IMR-90 (cell line): ENCODE measurements at regions not wholly inside any gene's neighbourhood (a gene's known extent, or its start where the extent isn't known, plus 50 kb on each side); places are given as distances from the start of the nearest gene placed in this dataset.

Source experiments
- ATAC-seq: fragments of 200-7000 bp; cut with Tn5 transposase; 2 replicates; pipeline ENCODE4 v1.9.1; 2020; ENCODE audit warnings: low read depth, mild to moderate bottlenecking, moderate library complexity
- BruUV-seq: library from RNA; stranded (reverse); fragments of 400-500 nt; replicated peaks from 2 replicates; lab custom pipeline; 2021; lab: Mats Ljungman, UMichigan
- CTCF ChIA-PET: fragments of 300-600 bp; formaldehyde crosslinking; extraction: SDS; loops from one replicate; lab custom pipeline; 2021; ENCODE audit warnings: antibody characterized with exemption; lab: Yijun Ruan, JAX
- POLR2A ChIA-PET: fragments of 300-600 bp; sonication (Branson Sonifier 250); formaldehyde crosslinking; loops from one replicate; lab custom pipeline; 2022; ENCODE audit warnings: antibody characterized with exemption; ENCODE audit not compliant: unreplicated experiment; lab: Charles Lee
- DNase-seq: peaks from one replicate; pipeline ENCODE4 v3.0.0; 2013
- H2AFZ ChIP-seq: replicated peaks from 2 replicates; pipeline ENCODE3; 2013; ENCODE audit warnings: low read length, mild to moderate bottlenecking; ENCODE audit not compliant: poor library complexity
- H2AK5ac ChIP-seq: 2 replicates; pipeline ENCODE4 v1.6.1; 2013; ENCODE audit warnings: low read depth, low read length, inconsistent platforms
- H2AK9ac ChIP-seq: replicated peaks from 2 replicates; pipeline ENCODE3; 2013; ENCODE audit warnings: mild to moderate bottlenecking, low read depth, low read length, moderate library complexity; ENCODE audit not compliant: poor library complexity
- H2BK120ac ChIP-seq: 2 replicates; pipeline ENCODE4 v1.6.1; 2013; ENCODE audit warnings: low read depth, low read length, inconsistent platforms
- H2BK15ac ChIP-seq: 3 replicates; pipeline ENCODE4 v1.6.1; 2013; ENCODE audit warnings: low read depth, low read length, inconsistent platforms
- H2BK20ac ChIP-seq: 2 replicates; pipeline ENCODE4 v1.6.1; 2013; ENCODE audit warnings: low read depth, mild to moderate bottlenecking, inconsistent platforms, low read length, moderate library complexity
- H2BK5ac ChIP-seq: 2 replicates; pipeline ENCODE4 v1.6.1; 2013; ENCODE audit warnings: mild to moderate bottlenecking, low read depth, low read length, inconsistent platforms; ENCODE audit not compliant: poor library complexity, severe bottlenecking
- H3K14ac ChIP-seq: replicated peaks from 2 replicates; pipeline ENCODE4 v1.6.1; 2013; ENCODE audit warnings: low read depth, low read length, inconsistent platforms
- H3K18ac ChIP-seq: 2 replicates; pipeline ENCODE4 v1.6.1; 2013; ENCODE audit warnings: low read depth, low read length, control low read depth
- H3K23ac ChIP-seq: 2 replicates; pipeline ENCODE4 v1.6.1; 2013; ENCODE audit warnings: low read depth, low read length, inconsistent platforms
- H3K27ac ChIP-seq: 2 replicates; pipeline ENCODE4 v1.5.1; 2013; ENCODE audit warnings: mild to moderate bottlenecking, control low read depth, low read length; ENCODE audit not compliant: insufficient read depth
- H3K27me3 ChIP-seq: 2 replicates; pipeline ENCODE4 v1.6.1; 2013; ENCODE audit warnings: low read length; ENCODE audit not compliant: control insufficient read depth, insufficient read depth
- H3K36me3 ChIP-seq: 2 replicates; pipeline ENCODE4 v1.6.1; 2013; ENCODE audit warnings: low read length, mixed read lengths; ENCODE audit not compliant: control insufficient read depth, insufficient read depth
- H3K4ac ChIP-seq: 2 replicates; pipeline ENCODE4 v1.6.1; 2013; ENCODE audit warnings: low read depth, low read length, inconsistent platforms
- H3K4me1 ChIP-seq: 2 replicates; pipeline ENCODE4 v1.6.1; 2013; ENCODE audit warnings: low read length, mixed read lengths; ENCODE audit not compliant: control insufficient read depth, insufficient read depth
- H3K4me2 ChIP-seq: 2 replicates; pipeline ENCODE4 v1.6.1; 2013; ENCODE audit warnings: low read depth, mild to moderate bottlenecking, control low read depth, low read length, moderate library complexity
- H3K4me3 ChIP-seq: 2 replicates; pipeline ENCODE4 v1.5.1; 2013; ENCODE audit warnings: low read depth, mild to moderate bottlenecking, control low read depth, low read length, moderate library complexity; ENCODE audit not compliant: insufficient read depth
- H3K56ac ChIP-seq: 2 replicates; pipeline ENCODE4 v1.6.1; 2013; ENCODE audit warnings: low read length, inconsistent platforms; ENCODE audit not compliant: insufficient read depth; ENCODE audit errors: extremely low read depth
- H3K79me1 ChIP-seq, 2 experiments: 2 replicates each; pipeline ENCODE4 v1.6.1; 2013; ENCODE audit warnings: low read length in 2 of 2, inconsistent platforms in 1 of 2, low read depth in 1 of 2
- H3K9ac ChIP-seq: 2 replicates; pipeline ENCODE4 v1.6.1; 2013; ENCODE audit warnings: low read depth, low read length, control low read depth
- H3K9me1 ChIP-seq: 2 replicates; pipeline ENCODE4 v1.6.1; 2013; ENCODE audit warnings: low read length, inconsistent platforms; ENCODE audit not compliant: insufficient read depth
- H3K9me3 ChIP-seq: 2 replicates; pipeline ENCODE4 v1.6.1; 2013; ENCODE audit warnings: low read length; ENCODE audit not compliant: control insufficient read depth, insufficient read depth
- H4K20me1 ChIP-seq: 2 replicates; pipeline ENCODE4 v1.6.1; 2013; ENCODE audit warnings: low read length, inconsistent platforms; ENCODE audit not compliant: insufficient read depth
- H4K5ac ChIP-seq: 2 replicates; pipeline ENCODE4 v1.6.1; 2013; ENCODE audit warnings: mild to moderate bottlenecking, low read depth, low read length, control low read depth
- H4K8ac ChIP-seq, 2 experiments: 2 replicates each; pipeline ENCODE4 v1.6.1; 2013; ENCODE audit warnings: low read depth in 2 of 2, low read length in 2 of 2, control low read depth in 1 of 2, inconsistent platforms in 1 of 2
- H4K91ac ChIP-seq: 2 replicates; pipeline ENCODE4 v1.6.1; 2013; ENCODE audit warnings: low read depth, low read length, inconsistent platforms; ENCODE audit not compliant: insufficient read depth
- BHLHE40 ChIP-seq: fragments of 150-350 bp; IDR thresholded peaks from 2 replicates; pipeline ENCODE4 v1.6.1; 2016; ENCODE audit warnings: mild to moderate bottlenecking, low read depth, low read length
- CEBPB ChIP-seq: IDR thresholded peaks from 2 replicates; pipeline ENCODE4 v1.6.1; 2012; ENCODE audit warnings: low read depth, low read length, improper control_type of control experiment
- CHD1 ChIP-seq: IDR thresholded peaks from 2 replicates; pipeline ENCODE4 v1.6.1; 2012; ENCODE audit warnings: low read depth, low read length, improper control_type of control experiment
- FOS ChIP-seq: fragments of 150-350 bp; IDR thresholded peaks from 2 replicates; pipeline ENCODE4 v1.6.1; 2016; ENCODE audit warnings: low read depth, low read length
- MAFK ChIP-seq: IDR thresholded peaks from 2 replicates; pipeline ENCODE4 v1.6.1; 2012; ENCODE audit warnings: low read depth, low read length, improper control_type of control experiment
- MAZ ChIP-seq: IDR thresholded peaks from 2 replicates; pipeline ENCODE4 v1.6.1; 2012; ENCODE audit warnings: low read depth, mild to moderate bottlenecking, low read length, improper control_type of control experiment, moderate library complexity, borderline replicate concordance
- MXI1 ChIP-seq: IDR thresholded peaks from 2 replicates; pipeline ENCODE4 v1.6.1; 2012; ENCODE audit warnings: low read depth, mild to moderate bottlenecking, low read length, moderate library complexity, borderline replicate concordance
- NFE2L2 ChIP-seq: fragments of 150-350 bp; IDR thresholded peaks from 2 replicates; pipeline ENCODE4 v1.6.1; 2016; ENCODE audit warnings: low read depth, mild to moderate bottlenecking, low read length
- POLR2A ChIP-seq: IDR thresholded peaks from 2 replicates; pipeline ENCODE4 v1.6.1; 2012; ENCODE audit warnings: mild to moderate bottlenecking, low read depth, low read length
- RAD21 ChIP-seq: IDR thresholded peaks from 2 replicates; pipeline ENCODE4 v1.6.1; 2012; ENCODE audit warnings: low read length, improper control_type of control experiment
- RCOR1 ChIP-seq: IDR thresholded peaks from 2 replicates; pipeline ENCODE4 v1.6.1; 2012; ENCODE audit warnings: mild to moderate bottlenecking, low read length, improper control_type of control experiment; ENCODE audit not compliant: insufficient replicate concordance
- RFX5 ChIP-seq: IDR thresholded peaks from 2 replicates; pipeline ENCODE4 v1.8.0; 2012; ENCODE audit warnings: low read depth, mild to moderate bottlenecking, low read length, moderate library complexity
- SMC3 ChIP-seq: fragments of 150-350 bp; IDR thresholded peaks from 2 replicates; pipeline ENCODE4 v1.6.1; 2016; ENCODE audit warnings: low read depth, mild to moderate bottlenecking, antibody characterized with exemption, low read length, moderate library complexity
- WGBS, 2 experiments: methylation state at CpG; one replicate each; pipeline versions ENCODE4 v1.1.5 to v1.1.7; 2013; ENCODE audit warnings: missing lambda C conversion rate in 2 of 2; ENCODE audit not compliant: insufficient read length in 1 of 2; ENCODE audit errors: extremely low coverage in 2 of 2; 5-methylcytosine and 5-hydroxymethylcytosine counted together
- dilution Hi-C: fragments of 300-500 bp; cut with HindIII; formaldehyde crosslinking; loops from one replicate; pipeline ENCODE4 v1.14.3; 2018; ENCODE audit warnings: low sequenced_read_pairs; ENCODE audit not compliant: unreplicated experiment
- in situ Hi-C: fragments of 300-500 bp; cut with MboI; formaldehyde crosslinking; loops from 3 replicates; pipeline ENCODE4 v1.14.3; 2019; ENCODE audit warnings: low sequenced_read_pairs, inconsistent platforms, mixed read lengths
- intact Hi-C: fragments of 100-400 bp; cut with micrococcal nuclease; formaldehyde crosslinking; loops from 2 replicates; pipeline ENCODE4 v1.10.0; 2022
- TF ChIP-seq, protein P1 (sequence below): fragments of 150-350 bp; IDR thresholded peaks from 2 replicates; pipeline ENCODE4 v1.6.1; 2017; ENCODE audit warnings: mild to moderate bottlenecking, antibody characterized with exemption, low read length, low read depth
- TF ChIP-seq, protein P2 (sequence below): fragments of 150-350 bp; IDR thresholded peaks from 2 replicates; pipeline ENCODE4 v1.6.1; 2016; ENCODE audit warnings: low read depth, mild to moderate bottlenecking, low read length, moderate library complexity, borderline replicate concordance
- TF ChIP-seq, protein P3 (sequence below): conservative IDR thresholded peaks from 2 replicates; pipeline ENCODE4 v1.5.1; 2012; ENCODE audit warnings: mild to moderate bottlenecking, low read depth, low read length, improper control_type of control experiment

DNA sequence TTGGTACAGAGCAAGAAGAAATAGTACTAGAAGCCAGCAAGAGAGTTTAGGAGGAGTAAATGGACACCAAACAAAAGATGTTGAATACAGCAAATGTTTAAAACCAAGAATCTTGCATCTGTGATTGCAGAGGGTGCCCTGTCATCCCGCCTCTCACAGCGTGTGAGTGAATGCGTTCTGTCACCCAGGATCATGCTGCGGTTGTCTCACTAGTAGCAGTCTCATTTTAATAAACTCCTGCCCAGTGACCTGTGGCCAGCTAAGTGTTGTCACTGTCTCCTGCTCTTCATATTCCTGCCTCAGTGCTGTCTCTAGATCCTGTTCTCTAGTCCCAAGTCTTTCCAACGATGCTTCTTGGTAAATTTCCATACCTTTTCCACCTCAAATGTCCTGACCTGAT, 584.6 kb downstream of the MCTP2 start:
- ATAC-seq (no peak), DNase-seq (no peak)
- TF ChIP-seq, protein P1, sequence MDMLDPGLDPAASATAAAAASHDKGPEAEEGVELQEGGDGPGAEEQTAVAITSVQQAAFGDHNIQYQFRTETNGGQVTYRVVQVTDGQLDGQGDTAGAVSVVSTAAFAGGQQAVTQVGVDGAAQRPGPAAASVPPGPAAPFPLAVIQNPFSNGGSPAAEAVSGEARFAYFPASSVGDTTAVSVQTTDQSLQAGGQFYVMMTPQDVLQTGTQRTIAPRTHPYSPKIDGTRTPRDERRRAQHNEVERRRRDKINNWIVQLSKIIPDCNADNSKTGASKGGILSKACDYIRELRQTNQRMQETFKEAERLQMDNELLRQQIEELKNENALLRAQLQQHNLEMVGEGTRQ: no peak
- TF ChIP-seq RFX5 (no peak), NFE2L2 (no peak), CEBPB (no peak), RCOR1 (no peak), MAZ (no peak), POLR2A (no peak), MXI1 (no peak), MAFK (no peak), SMC3 (no peak), RAD21 (no peak), CHD1 (no peak), BHLHE40 (no peak), FOS (no peak)
- TF ChIP-seq, protein P2, sequence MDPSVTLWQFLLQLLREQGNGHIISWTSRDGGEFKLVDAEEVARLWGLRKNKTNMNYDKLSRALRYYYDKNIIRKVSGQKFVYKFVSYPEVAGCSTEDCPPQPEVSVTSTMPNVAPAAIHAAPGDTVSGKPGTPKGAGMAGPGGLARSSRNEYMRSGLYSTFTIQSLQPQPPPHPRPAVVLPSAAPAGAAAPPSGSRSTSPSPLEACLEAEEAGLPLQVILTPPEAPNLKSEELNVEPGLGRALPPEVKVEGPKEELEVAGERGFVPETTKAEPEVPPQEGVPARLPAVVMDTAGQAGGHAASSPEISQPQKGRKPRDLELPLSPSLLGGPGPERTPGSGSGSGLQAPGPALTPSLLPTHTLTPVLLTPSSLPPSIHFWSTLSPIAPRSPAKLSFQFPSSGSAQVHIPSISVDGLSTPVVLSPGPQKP: no peak
- TF ChIP-seq, protein P3, sequence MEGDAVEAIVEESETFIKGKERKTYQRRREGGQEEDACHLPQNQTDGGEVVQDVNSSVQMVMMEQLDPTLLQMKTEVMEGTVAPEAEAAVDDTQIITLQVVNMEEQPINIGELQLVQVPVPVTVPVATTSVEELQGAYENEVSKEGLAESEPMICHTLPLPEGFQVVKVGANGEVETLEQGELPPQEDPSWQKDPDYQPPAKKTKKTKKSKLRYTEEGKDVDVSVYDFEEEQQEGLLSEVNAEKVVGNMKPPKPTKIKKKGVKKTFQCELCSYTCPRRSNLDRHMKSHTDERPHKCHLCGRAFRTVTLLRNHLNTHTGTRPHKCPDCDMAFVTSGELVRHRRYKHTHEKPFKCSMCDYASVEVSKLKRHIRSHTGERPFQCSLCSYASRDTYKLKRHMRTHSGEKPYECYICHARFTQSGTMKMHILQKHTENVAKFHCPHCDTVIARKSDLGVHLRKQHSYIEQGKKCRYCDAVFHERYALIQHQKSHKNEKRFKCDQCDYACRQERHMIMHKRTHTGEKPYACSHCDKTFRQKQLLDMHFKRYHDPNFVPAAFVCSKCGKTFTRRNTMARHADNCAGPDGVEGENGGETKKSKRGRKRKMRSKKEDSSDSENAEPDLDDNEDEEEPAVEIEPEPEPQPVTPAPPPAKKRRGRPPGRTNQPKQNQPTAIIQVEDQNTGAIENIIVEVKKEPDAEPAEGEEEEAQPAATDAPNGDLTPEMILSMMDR: no peak
- no peaks in the 10 kb centered on the region for H3K36me3 ChIP-seq
- no peak overlapping the region for H4K8ac ChIP-seq
- no peak overlapping the region for H3K14ac ChIP-seq
- H3K23ac ChIP-seq: no peak overlapping the region
- ChIA-PET CTCF (no interaction called here), POLR2A (no interaction called here)
- H3K9me1 ChIP-seq: no peaks in the 10 kb centered on the region
- no peaks in the 10 kb centered on the region for H3K27me3 ChIP-seq
- no peak overlapping the region for H3K18ac ChIP-seq
- H3K79me1 ChIP-seq: no peaks in the 10 kb centered on the region
- no peak overlapping the region for H3K27ac ChIP-seq
- intact Hi-C loops: no loop called here
- no peak overlapping the region for H2BK5ac ChIP-seq
- H3K9ac ChIP-seq: no peak overlapping the region
- no peak overlapping the region for H2BK120ac ChIP-seq
- no peak overlapping the region for H3K56ac ChIP-seq
- 73% methylated on average over 4 of the region's 5 CpGs; no CpG with 5 or more reads in 1 of the 2 experiments for WGBS, 2 experiments
- in situ Hi-C loops: no loop called here
- H2BK20ac ChIP-seq: no peak overlapping the region
- BruUV-seq: no TSS peak
- no peaks in the 10 kb centered on the region for H3K4me1 ChIP-seq
- peaks cover 10% of the 10 kb centered on the region for H3K9me3 ChIP-seq
- no peak overlapping the region for H2AK5ac ChIP-seq
- no peak overlapping the region for H4K5ac ChIP-seq
- H2AFZ ChIP-seq: no peak overlapping the region
- dilution Hi-C loops: no loop called here
- no peak overlapping the region for H2AK9ac ChIP-seq
- no peaks in the 10 kb centered on the region for H4K20me1 ChIP-seq
- no peak overlapping the region for H3K4me2 ChIP-seq
- H3K4me3 ChIP-seq: no peak overlapping the region
- no peak overlapping the region for H2BK15ac ChIP-seq
- no peak overlapping the region for H3K4ac ChIP-seq
- H4K91ac ChIP-seq: no peak overlapping the region
